ENCODE measurements at regions not wholly inside any gene's neighbourhood (a gene's known extent, or its start where the extent isn't known, plus 50 kb on each side); places are given as distances from the start of the nearest gene placed in this dataset.
"Not testable (repeated sequence)": the region's sequence is repeated elsewhere in the genome, so short reads cannot be mapped to it uniquely, and the experiment has no call there.

DNA sequence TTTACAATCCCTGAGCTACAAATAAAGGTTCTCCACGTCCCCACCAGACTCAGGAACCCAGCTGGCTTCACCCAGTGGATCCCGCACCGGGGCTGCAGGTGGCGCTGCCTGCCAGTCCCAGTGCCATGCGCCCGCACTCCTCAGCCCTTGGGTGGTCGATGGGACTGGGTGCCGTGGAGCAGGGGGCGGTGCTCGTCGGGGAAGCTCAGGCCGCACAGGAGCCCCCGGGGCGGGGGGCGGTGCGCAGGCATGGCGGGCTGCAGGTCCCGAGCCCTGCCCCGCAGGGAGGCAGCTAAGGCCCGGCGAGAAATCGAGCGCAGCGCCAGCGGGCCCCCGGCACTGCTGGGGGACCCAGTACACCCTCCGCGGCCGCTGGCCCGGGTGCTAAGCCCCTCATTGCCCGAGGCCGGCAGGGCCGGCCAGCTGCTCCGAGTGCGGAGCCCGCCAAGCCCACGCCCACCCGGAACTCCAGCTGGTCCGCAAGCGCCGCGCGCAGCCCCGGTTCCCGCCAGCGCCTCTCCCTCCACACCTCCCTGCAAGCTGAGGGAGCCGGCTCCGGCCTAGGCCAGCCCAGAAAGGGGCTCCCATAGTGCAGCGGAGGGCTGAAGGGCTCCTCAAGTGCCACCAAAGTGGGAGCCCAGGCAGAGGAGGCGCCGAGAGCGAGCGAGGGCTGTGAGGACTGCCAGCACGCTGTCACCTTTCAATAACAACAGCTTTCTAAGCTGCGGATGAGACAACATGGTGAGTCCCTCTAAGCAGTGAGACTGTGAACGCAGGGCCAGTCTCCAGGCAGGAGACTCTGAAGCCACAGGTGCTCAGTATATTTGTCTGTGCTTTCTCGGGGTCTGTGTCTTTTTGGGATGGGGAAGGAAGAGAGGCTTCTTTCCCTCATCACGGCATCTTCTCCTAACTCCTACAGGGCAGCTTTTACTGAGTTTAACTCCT lies 161.5 kb downstream of the NR2F2 start:
- not testable (repeated sequence) for H3K36me3 Mint-ChIP-seq (ENCODE audit: unreplicated experiment); H3K9me3 Mint-ChIP-seq (ENCODE audit: unreplicated experiment); H3K4me1 Mint-ChIP-seq (ENCODE audit: unreplicated experiment); H3K4me3 Mint-ChIP-seq (ENCODE audit: unreplicated experiment); H3K27ac Mint-ChIP-seq (ENCODE audit: unreplicated experiment); DNase-seq (ENCODE audit: extremely low spot score, unreplicated experiment); H3K27me3 Mint-ChIP-seq (ENCODE audit: unreplicated experiment)

DNA sequence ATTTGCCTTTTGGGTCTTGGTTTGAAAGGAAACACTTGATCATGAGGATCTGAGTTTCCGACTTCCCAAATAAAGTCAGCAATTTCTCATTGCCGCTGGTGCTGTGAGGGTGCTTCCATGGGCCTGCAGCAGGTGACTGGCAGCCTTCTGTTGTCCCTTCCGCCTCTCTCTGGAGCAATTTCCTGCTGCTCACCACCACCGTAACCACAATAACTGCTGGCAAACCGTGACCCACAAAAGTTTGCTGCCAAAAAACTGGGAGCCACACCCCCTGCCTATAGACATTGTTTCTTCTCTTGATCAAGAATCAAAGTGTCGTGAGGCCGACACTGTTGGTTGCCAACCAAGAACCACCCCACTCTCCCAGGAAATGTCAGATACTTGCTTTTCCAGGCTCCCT lies 164.0 kb downstream of the NR2F2 start:
- TF ChIP-seq CTCF (IDR thresholded peaks at IDR 0.05) = no peak
- H3K9me3 Mint-ChIP-seq (ENCODE audit: unreplicated experiment) = no peaks in the 10 kb centered on the region
- no peaks in the 10 kb centered on the region for H3K36me3 Mint-ChIP-seq (ENCODE audit: unreplicated experiment)
- H3K27ac Mint-ChIP-seq (ENCODE audit: unreplicated experiment) = no peak overlapping the region
- H3K4me3 Mint-ChIP-seq (ENCODE audit: unreplicated experiment) = no peak overlapping the region
- H3K27me3 Mint-ChIP-seq (ENCODE audit: unreplicated experiment) = no peaks in the 10 kb centered on the region
- H3K4me1 Mint-ChIP-seq (ENCODE audit: unreplicated experiment) = no peaks in the 10 kb centered on the region
- peak; percentile 66 for DNase-seq (ENCODE audit: extremely low spot score, unreplicated experiment)

DNA sequence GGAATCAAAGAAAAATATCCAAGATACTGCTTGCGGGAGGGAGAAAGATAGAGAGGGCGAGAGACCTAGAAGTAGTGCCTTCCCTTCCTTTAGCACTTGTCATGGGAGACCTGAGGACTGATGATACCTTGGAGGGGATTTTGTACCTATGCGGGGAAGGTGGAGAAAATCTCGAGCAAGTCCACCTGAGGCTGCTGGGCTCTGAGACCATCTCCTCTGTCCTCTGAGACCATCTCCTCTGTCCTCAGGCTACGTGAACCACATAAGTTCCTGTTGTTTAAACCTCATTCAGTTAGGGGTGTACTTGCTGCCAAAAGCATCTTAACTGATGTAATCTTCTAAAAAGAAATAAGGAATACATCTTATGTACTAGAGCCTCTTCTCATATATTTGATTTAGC lies 164.9 kb downstream of the NR2F2 start:
- TF ChIP-seq CTCF (IDR thresholded peaks at IDR 0.05) = no peak
- Mint-ChIP-seq H3K27me3 (ENCODE audit: unreplicated experiment) (no peaks in the 10 kb centered on the region), H3K4me1 (ENCODE audit: unreplicated experiment) (no peaks in the 10 kb centered on the region), H3K4me3 (ENCODE audit: unreplicated experiment) (no peak overlapping the region), H3K36me3 (ENCODE audit: unreplicated experiment) (no peaks in the 10 kb centered on the region), H3K9me3 (ENCODE audit: unreplicated experiment) (no peaks in the 10 kb centered on the region), H3K27ac (ENCODE audit: unreplicated experiment) (no peak overlapping the region)
- DNase-seq (ENCODE audit: extremely low spot score, unreplicated experiment) = no peak

GRCh38 chr15:96497951-96498350 lies 167.5 kb downstream of the NR2F2 start:
- H3K36me3 Mint-ChIP-seq (ENCODE audit: unreplicated experiment) = no peaks in the 10 kb centered on the region
- H3K9me3 Mint-ChIP-seq (ENCODE audit: unreplicated experiment) = no peaks in the 10 kb centered on the region
- H3K4me3 Mint-ChIP-seq (ENCODE audit: unreplicated experiment) = no peak overlapping the region
- TF ChIP-seq CTCF (IDR thresholded peaks at IDR 0.05) = no peak
- DNase-seq (ENCODE audit: extremely low spot score, unreplicated experiment) = no peak
- no peak overlapping the region for H3K27ac Mint-ChIP-seq (ENCODE audit: unreplicated experiment)
- no peaks in the 10 kb centered on the region for H3K27me3 Mint-ChIP-seq (ENCODE audit: unreplicated experiment)
- no peaks in the 10 kb centered on the region for H3K4me1 Mint-ChIP-seq (ENCODE audit: unreplicated experiment)

DNA sequence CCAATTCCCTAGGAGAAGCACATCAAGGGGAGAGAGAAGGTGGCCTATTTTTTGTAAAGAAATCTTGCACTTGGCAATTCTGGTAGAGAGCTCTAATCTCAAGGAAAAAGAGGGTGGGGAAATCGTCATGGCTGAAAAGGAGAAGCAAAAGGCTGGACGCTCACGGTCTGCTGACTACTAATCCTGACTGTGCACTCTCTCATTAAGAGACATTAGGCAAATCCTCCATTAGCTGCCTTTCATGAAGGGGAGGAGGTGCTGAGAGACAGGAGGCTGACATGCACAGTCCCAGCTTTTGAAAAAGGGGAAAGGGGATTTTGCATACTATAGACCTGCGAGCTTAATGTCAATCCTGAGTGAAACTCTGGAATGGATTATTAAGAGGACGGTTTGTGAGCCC lies 170.0 kb downstream of the NR2F2 start:
- Mint-ChIP-seq H3K36me3 (ENCODE audit: unreplicated experiment) (no peaks in the 10 kb centered on the region), H3K27me3 (ENCODE audit: unreplicated experiment) (peaks cover 6% of the 10 kb centered on the region), H3K4me3 (ENCODE audit: unreplicated experiment) (no peak overlapping the region), H3K4me1 (ENCODE audit: unreplicated experiment) (no peaks in the 10 kb centered on the region), H3K27ac (ENCODE audit: unreplicated experiment) (no peak overlapping the region), H3K9me3 (ENCODE audit: unreplicated experiment) (no peaks in the 10 kb centered on the region)
- DNase-seq (ENCODE audit: extremely low spot score, unreplicated experiment) = no peak
- no peak for TF ChIP-seq CTCF (IDR thresholded peaks at IDR 0.05)

Measured in osteocyte (in vitro differentiated cells).